IPS DF 6.9 (cell line): ENCODE measurements at regions not wholly inside any gene's neighbourhood (a gene's known extent, or its start where the extent isn't known, plus 50 kb on each side); places are given as distances from the start of the nearest gene placed in this dataset.
"Not testable (repeated sequence)": the region's sequence is repeated elsewhere in the genome, so short reads cannot be mapped to it uniquely, and the experiment has no call there.

Experiments
- DNase-seq: peaks from one replicate; pipeline ENCODE4 v3.0.0-alpha.2; 2013; ENCODE audit warnings: low read depth, low spot score
- H3K27ac ChIP-seq: one replicate; pipeline ENCODE4 v1.5.1; 2013; ENCODE audit warnings: low read length, control low read depth
- H3K27me3 ChIP-seq: 2 replicates; pipeline ENCODE4 v1.6.1; 2013; ENCODE audit warnings: mild to moderate bottlenecking, low read length; ENCODE audit not compliant: control insufficient read depth, insufficient read depth
- H3K36me3 ChIP-seq: 2 replicates; pipeline ENCODE4 v1.6.1; 2013; ENCODE audit warnings: low read length; ENCODE audit not compliant: control insufficient read depth, insufficient read depth
- H3K4me1 ChIP-seq: 2 replicates; pipeline ENCODE4 v1.6.1; 2013; ENCODE audit warnings: low read length; ENCODE audit not compliant: control insufficient read depth, insufficient read depth
- H3K4me3 ChIP-seq: 2 replicates; pipeline ENCODE4 v1.5.1; 2013; ENCODE audit warnings: mild to moderate bottlenecking, low read length
- H3K9me3 ChIP-seq: 2 replicates; pipeline ENCODE4 v1.6.1; 2013; ENCODE audit warnings: low read length, inconsistent platforms; ENCODE audit not compliant: control insufficient read depth, insufficient read depth
- WGBS: extraction: QIAGEN DNeasy Blood & Tissue Kit; methylation state at CpG from one replicate; pipeline ENCODE4 v1.1.7; 2013; ENCODE audit warnings: mixed read lengths, missing lambda C conversion rate; ENCODE audit not compliant: insufficient read length, insufficient coverage; 5-methylcytosine and 5-hydroxymethylcytosine counted together

- no peaks in the 10 kb centered on the region for H3K36me3 ChIP-seq
- H3K27ac ChIP-seq, result no peak overlapping the region
- WGBS, result no CpG with 5 or more reads among the region's 15 CpGs
- H3K27me3 ChIP-seq, result no peaks in the 10 kb centered on the region
- H3K4me3 ChIP-seq, result no peak overlapping the region
- DNase-seq, result no peak
- no peaks in the 10 kb centered on the region for H3K4me1 ChIP-seq
- no peaks in the 10 kb centered on the region for H3K9me3 ChIP-seq
Measured at GRCh38 chr19:30253581-30253996, 118.6 kb upstream of the ZNF536 start.

- H3K27ac ChIP-seq, result no peak overlapping the region
Measured at GRCh38 chr19:30254158-30254557, 118.0 kb upstream of the ZNF536 start.

GRCh38 chr19:30254789-30255188, 117.4 kb upstream of the ZNF536 start:
- DNase-seq, result no peak
- Histone ChIP-seq H3K4me3 (no peak overlapping the region), H3K27me3 (no peaks in the 10 kb centered on the region), H3K36me3 (no peaks in the 10 kb centered on the region), H3K4me1 (no peaks in the 10 kb centered on the region), H3K27ac (no peak overlapping the region), H3K9me3 (no peaks in the 10 kb centered on the region)
- no CpG with 5 or more reads among the region's 5 CpGs for WGBS

More at GRCh38 chr19:30254158-30254557, 118.0 kb upstream of the ZNF536 start:
- Histone ChIP-seq H3K9me3 (no peaks in the 10 kb centered on the region), H3K27me3 (no peaks in the 10 kb centered on the region), H3K36me3 (no peaks in the 10 kb centered on the region), H3K4me3 (no peak overlapping the region), H3K4me1 (no peaks in the 10 kb centered on the region)
- no peak for DNase-seq
- WGBS, result no CpG with 5 or more reads among the region's 5 CpGs

- H3K27ac ChIP-seq, result no peak overlapping the region
- no peaks in the 10 kb centered on the region for H3K36me3 ChIP-seq
- no CpG with 5 or more reads among the region's 15 CpGs for WGBS
- no peak overlapping the region for H3K4me3 ChIP-seq
- H3K4me1 ChIP-seq, result no peaks in the 10 kb centered on the region
- H3K27me3 ChIP-seq, result no peaks in the 10 kb centered on the region
- H3K9me3 ChIP-seq, result no peaks in the 10 kb centered on the region
- peak; percentile 13 for DNase-seq
Measured at GRCh38 chr19:30255791-30256495, 116.2 kb upstream of the ZNF536 start.

GRCh38 chr19:30256496-30256850, 115.7 kb upstream of the ZNF536 start:
- no peak overlapping the region for H3K27ac ChIP-seq
- H3K36me3 ChIP-seq, result no peaks in the 10 kb centered on the region
- no CpG with 5 or more reads among the region's 7 CpGs for WGBS
- H3K27me3 ChIP-seq, result no peaks in the 10 kb centered on the region
- DNase-seq, result no peak
- H3K4me1 ChIP-seq, result no peaks in the 10 kb centered on the region
- no peak overlapping the region for H3K4me3 ChIP-seq
- no peaks in the 10 kb centered on the region for H3K9me3 ChIP-seq

- Histone ChIP-seq H3K9me3 (no peaks in the 10 kb centered on the region), H3K27me3 (no peaks in the 10 kb centered on the region), H3K4me1 (no peaks in the 10 kb centered on the region), H3K36me3 (no peaks in the 10 kb centered on the region), H3K4me3 (no peak overlapping the region), H3K27ac (no peak overlapping the region)
- DNase-seq, result no peak
- no CpG with 5 or more reads among the region's 6 CpGs for WGBS
Measured at GRCh38 chr19:30263830-30264381, 108.3 kb upstream of the ZNF536 start.

GRCh38 chr19:30265918-30266317, 106.3 kb upstream of the ZNF536 start:
- H3K27me3 ChIP-seq, H3K9me3 ChIP-seq, H3K4me3 ChIP-seq, H3K36me3 ChIP-seq, H3K4me1 ChIP-seq, H3K27ac ChIP-seq, DNase-seq: not testable (repeated sequence)
- WGBS, result no CpG with 5 or more reads among the region's 2 CpGs

- no peak for DNase-seq
- Histone ChIP-seq H3K9me3 (no peaks in the 10 kb centered on the region), H3K27me3 (no peaks in the 10 kb centered on the region), H3K4me3 (no peak overlapping the region), H3K27ac (no peak overlapping the region), H3K36me3 (no peaks in the 10 kb centered on the region), H3K4me1 (peaks cover 2% of the 10 kb centered on the region; the same call in 1 of the 2 replicates)
- WGBS, result no CpG with 5 or more reads among the region's 6 CpGs
Measured at GRCh38 chr19:30266687-30267086, 105.5 kb upstream of the ZNF536 start.

GRCh38 chr19:30267332-30267731, 104.9 kb upstream of the ZNF536 start:
- no CpG with 5 or more reads among the region's 3 CpGs for WGBS

GRCh38 chr19:30268601-30269000, 103.6 kb upstream of the ZNF536 start:
- H3K4me3 ChIP-seq, result no peak overlapping the region
- no CpG with 5 or more reads among the region's 9 CpGs for WGBS

More at GRCh38 chr19:30267332-30267731, 104.9 kb upstream of the ZNF536 start:
- DNase-seq, result no peak
- Histone ChIP-seq H3K4me1 (peaks cover 2% of the 10 kb centered on the region; the same call in 1 of the 2 replicates), H3K36me3 (no peaks in the 10 kb centered on the region), H3K4me3 (no peak overlapping the region), H3K27ac (no peak overlapping the region), H3K27me3 (no peaks in the 10 kb centered on the region), H3K9me3 (no peaks in the 10 kb centered on the region)

GRCh38 chr19:30269638-30270037, 102.5 kb upstream of the ZNF536 start:
- WGBS, result no CpG with 5 or more reads among the region's 9 CpGs
- no peaks in the 10 kb centered on the region for H3K27me3 ChIP-seq
- H3K4me3 ChIP-seq, result no peak overlapping the region
- no peaks in the 10 kb centered on the region for H3K9me3 ChIP-seq
- H3K27ac ChIP-seq, result no peak overlapping the region
- no peak for DNase-seq
- no peaks in the 10 kb centered on the region for H3K36me3 ChIP-seq
- peaks cover 2% of the 10 kb centered on the region; the same call in 1 of the 2 replicates for H3K4me1 ChIP-seq

More at GRCh38 chr19:30268601-30269000, 103.6 kb upstream of the ZNF536 start:
- Histone ChIP-seq H3K27ac (no peak overlapping the region), H3K9me3 (no peaks in the 10 kb centered on the region), H3K27me3 (no peaks in the 10 kb centered on the region), H3K36me3 (no peaks in the 10 kb centered on the region), H3K4me1 (peaks cover 2% of the 10 kb centered on the region; the same call in 1 of the 2 replicates)
- DNase-seq, result no peak
